WTC11 (cell line): ENCODE measurements at regions not wholly inside any gene's neighbourhood (a gene's known extent, or its start where the extent isn't known, plus 50 kb on each side); places are given as distances from the start of the nearest gene placed in this dataset.

Experiments used
- CTCF ChIP-seq: fragments of 200-600 bp; IDR thresholded peaks from 2 replicates; pipeline ENCODE4 v1.8.0; 2022; ENCODE audit warnings: antibody characterized with exemption
- E2F1 ChIP-seq: sonication (generic); formaldehyde crosslinking; IDR thresholded peaks from 2 replicates; pipeline ENCODE4 v1.8.0; 2022; ENCODE audit warnings: mild to moderate bottlenecking, missing genetic modification reagents
- FOXK1 ChIP-seq: sonication (generic); formaldehyde crosslinking; IDR thresholded peaks from 2 replicates; pipeline ENCODE4 v1.8.0; 2022; ENCODE audit warnings: mild to moderate bottlenecking, moderate library complexity, missing genetic modification reagents
- GABPB1 ChIP-seq: sonication (generic); formaldehyde crosslinking; IDR thresholded peaks from 2 replicates; pipeline ENCODE4 v1.8.1; 2023; ENCODE audit warnings: mild to moderate bottlenecking, missing genetic modification reagents

- TF ChIP-seq CTCF (no peak), FOXK1 (CRISPR knock-in tag) (no peak), GABPB1 (CRISPR knock-in tag) (no peak), E2F1 (CRISPR knock-in tag) (no peak)
Observed at GRCh38 chr12:28891126-28891525, 258.0 kb upstream of the FAR2 start.
